Lung microvascular endothelial cell (primary cell): ENCODE measurements at regions not wholly inside any gene's neighbourhood (a gene's known extent, or its start where the extent isn't known, plus 50 kb on each side); places are given as distances from the start of the nearest gene placed in this dataset.

Experiments used
- DNase-seq, 2 donors: peaks; one replicate each; pipeline versions ENCODE4 v3.0.0 to v3.0.0-alpha.2; 2010; ENCODE audit warnings: low read depth in 2 of 2

GRCh38 chrX:8971116-8971515, 62.8 kb downstream of the FAM9B start:
- peak; percentile 48 to 56 for DNase-seq

- no peak for DNase-seq
Measured at GRCh38 chrX:8969378-8969777, 64.5 kb downstream of the FAM9B start.

GRCh38 chrX:8967461-8967860, 66.5 kb downstream of the FAM9B start:
- no peak for DNase-seq

- no peak for DNase-seq
Measured at GRCh38 chrX:8960957-8961468, 72.9 kb downstream of the FAM9B start.

- DNase-seq: no peak
Measured at GRCh38 chrX:8955511-8955910, 78.4 kb downstream of the FAM9B start.

- DNase-seq: no peak
Measured at GRCh38 chrX:8946563-8946962, 87.4 kb downstream of the FAM9B start.

GRCh38 chrX:8939322-8939721, 94.6 kb downstream of the FAM9B start:
- DNase-seq: no peak

GRCh38 chrX:8927701-8928100, 106.2 kb downstream of the FAM9B start:
- DNase-seq: no peak

- DNase-seq: no peak
Measured at GRCh38 chrX:8927066-8927635, 106.8 kb downstream of the FAM9B start.

- no peak for DNase-seq
Measured at GRCh38 chrX:8921615-8922014, 112.3 kb downstream of the FAM9B start.

GRCh38 chrX:8919801-8920200, 114.1 kb downstream of the FAM9B start:
- DNase-seq: no peak

GRCh38 chrX:8916697-8917096, 115.5 kb upstream of the FAM9A start:
- DNase-seq: no peak

- DNase-seq: no peak
Measured at GRCh38 chrX:8914681-8915080, 113.5 kb upstream of the FAM9A start.

GRCh38 chrX:8913655-8914409, 112.6 kb upstream of the FAM9A start:
- no peak for DNase-seq

- no peak for DNase-seq
Measured at GRCh38 chrX:8907688-8908087, 106.5 kb upstream of the FAM9A start.

GRCh38 chrX:8906299-8906938, 105.2 kb upstream of the FAM9A start:
- no peak for DNase-seq

GRCh38 chrX:8897259-8897658, 96.1 kb upstream of the FAM9A start:
- DNase-seq: peak in 1 of 2 donors; percentile 55

- DNase-seq: no peak
Measured at GRCh38 chrX:8890794-8891193, 89.6 kb upstream of the FAM9A start.

- DNase-seq: no peak
Measured at GRCh38 chrX:8887004-8887403, 85.8 kb upstream of the FAM9A start.

- DNase-seq: peak; percentile 17 to 26
Measured at GRCh38 chrX:8879750-8880149, 78.6 kb upstream of the FAM9A start.

GRCh38 chrX:8873956-8874355, 72.8 kb upstream of the FAM9A start:
- no peak for DNase-seq

- DNase-seq: no peak
Measured at GRCh38 chrX:8873102-8873501, 71.9 kb upstream of the FAM9A start.

- no peak for DNase-seq
Measured at GRCh38 chrX:8870411-8870810, 69.2 kb upstream of the FAM9A start.
